HL-60 (cell line): ENCODE measurements at regions not wholly inside any gene's neighbourhood (a gene's known extent, or its start where the extent isn't known, plus 50 kb on each side); places are given as distances from the start of the nearest gene placed in this dataset.

Experiments
- DNase-seq, 2 experiments: peaks; one replicate each; pipeline ENCODE4 v3.0.0-alpha.2; 2010 to 2020; ENCODE audit warnings: low read depth in 1 of 2, low spot score in 1 of 2
- H3K27ac ChIP-seq: fragments of 250-450 bp; sonication (Bioruptor Pico); replicated peaks from 2 replicates; pipeline ENCODE4 v1.5.1; 2020; ENCODE audit warnings: mild to moderate bottlenecking, moderate library complexity
- H3K27me3 ChIP-seq: fragments of 250-450 bp; sonication (Bioruptor Pico); 2 replicates; pipeline ENCODE4 v1.5.1; 2021; ENCODE audit warnings: mild to moderate bottlenecking, moderate library complexity; ENCODE audit not compliant: insufficient read depth, poor library complexity, severe bottlenecking
- H3K4me3 ChIP-seq: replicated peaks from 2 replicates; pipeline ENCODE4 v1.5.1; 2011; ENCODE audit warnings: mild to moderate bottlenecking, control low read depth, low read length; ENCODE audit not compliant: insufficient read depth
- GABPA ChIP-seq: IDR thresholded peaks from 2 replicates; pipeline ENCODE4 v1.6.1; 2012; ENCODE audit warnings: low read depth
- POLR2AphosphoS5 ChIP-seq: IDR thresholded peaks from 2 replicates; pipeline ENCODE4 v1.6.1; 2012; ENCODE audit warnings: low read depth
- REST ChIP-seq: IDR thresholded peaks from 2 replicates; pipeline ENCODE4 v1.6.1; 2012; ENCODE audit warnings: low read depth; ENCODE audit not compliant: insufficient replicate concordance
- SPI1 ChIP-seq: IDR thresholded peaks from 2 replicates; pipeline ENCODE4 v1.6.1; 2012; ENCODE audit warnings: low read depth, mild to moderate bottlenecking, borderline replicate concordance
- TF ChIP-seq, protein P1 (sequence below): IDR thresholded peaks from one replicate; pipeline ENCODE4 v1.5.1; 2011; ENCODE audit warnings: low read length, control low read depth, inconsistent platforms; ENCODE audit not compliant: insufficient read depth

DNA sequence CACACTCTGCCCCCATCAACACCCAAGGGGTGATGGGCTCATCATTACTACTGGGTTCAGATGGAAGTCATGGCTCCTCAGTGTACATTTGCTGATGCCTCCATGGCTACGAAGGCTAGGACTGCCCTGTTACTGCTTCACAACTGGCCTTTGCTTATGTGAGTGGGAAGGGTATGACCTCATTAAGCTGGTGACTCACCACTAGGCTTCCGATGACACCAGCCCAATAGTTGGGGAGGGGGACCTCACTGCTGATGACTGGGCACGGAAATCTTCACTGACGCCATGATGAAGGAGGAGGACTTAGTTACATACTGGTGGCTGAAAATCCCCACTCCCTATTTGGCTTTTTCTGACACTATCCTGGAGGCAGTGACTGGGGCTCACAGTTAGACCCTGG lies 263.2 kb downstream of the CMPK2 start:
- no peak for DNase-seq
- H3K27me3 ChIP-seq: peaks cover 3% of the 10 kb centered on the region
- TF ChIP-seq GABPA: no peak
- TF ChIP-seq SPI1: no peak
- TF ChIP-seq REST: no peak
- TF ChIP-seq, protein P1, sequence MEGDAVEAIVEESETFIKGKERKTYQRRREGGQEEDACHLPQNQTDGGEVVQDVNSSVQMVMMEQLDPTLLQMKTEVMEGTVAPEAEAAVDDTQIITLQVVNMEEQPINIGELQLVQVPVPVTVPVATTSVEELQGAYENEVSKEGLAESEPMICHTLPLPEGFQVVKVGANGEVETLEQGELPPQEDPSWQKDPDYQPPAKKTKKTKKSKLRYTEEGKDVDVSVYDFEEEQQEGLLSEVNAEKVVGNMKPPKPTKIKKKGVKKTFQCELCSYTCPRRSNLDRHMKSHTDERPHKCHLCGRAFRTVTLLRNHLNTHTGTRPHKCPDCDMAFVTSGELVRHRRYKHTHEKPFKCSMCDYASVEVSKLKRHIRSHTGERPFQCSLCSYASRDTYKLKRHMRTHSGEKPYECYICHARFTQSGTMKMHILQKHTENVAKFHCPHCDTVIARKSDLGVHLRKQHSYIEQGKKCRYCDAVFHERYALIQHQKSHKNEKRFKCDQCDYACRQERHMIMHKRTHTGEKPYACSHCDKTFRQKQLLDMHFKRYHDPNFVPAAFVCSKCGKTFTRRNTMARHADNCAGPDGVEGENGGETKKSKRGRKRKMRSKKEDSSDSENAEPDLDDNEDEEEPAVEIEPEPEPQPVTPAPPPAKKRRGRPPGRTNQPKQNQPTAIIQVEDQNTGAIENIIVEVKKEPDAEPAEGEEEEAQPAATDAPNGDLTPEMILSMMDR: no peak
- TF ChIP-seq POLR2AphosphoS5: no peak
- H3K27ac ChIP-seq: no peak overlapping the region
- H3K4me3 ChIP-seq: no peak overlapping the region

DNA sequence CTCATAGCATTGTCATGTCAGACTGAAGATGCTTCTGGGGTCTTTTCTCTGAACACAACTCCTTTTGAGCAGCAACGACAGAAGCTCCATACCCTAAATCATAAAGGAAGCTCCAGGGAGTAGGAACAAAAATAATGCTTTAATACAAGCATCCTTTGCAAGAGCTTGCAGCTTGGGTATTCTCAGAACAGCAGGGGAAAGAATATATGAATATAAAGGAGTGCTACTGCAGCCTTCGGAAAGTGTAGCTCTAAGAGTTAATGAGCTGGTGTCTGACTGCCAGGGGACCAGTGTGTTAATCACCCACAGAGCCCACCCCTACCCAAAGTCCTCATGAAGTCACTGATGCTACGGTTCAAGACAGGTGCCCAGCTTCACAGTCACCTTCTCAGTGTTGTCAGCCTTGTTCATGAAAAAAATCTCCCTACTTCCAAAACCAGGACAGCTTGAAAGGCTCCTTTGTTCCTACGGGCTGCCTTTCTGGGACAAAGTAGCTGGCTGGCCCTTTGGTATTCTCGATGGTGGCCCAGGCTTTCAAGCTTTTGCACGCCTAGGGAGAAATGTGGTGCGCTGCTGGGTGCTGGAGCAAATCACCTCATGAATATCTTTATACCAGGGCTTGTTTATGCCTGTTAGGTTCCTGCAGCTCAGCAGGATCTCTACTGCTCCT lies 259.7 kb downstream of the CMPK2 start:
- DNase-seq: no peak
- TF ChIP-seq GABPA (no peak), SPI1 (no peak), REST (no peak), POLR2AphosphoS5 (no peak)
- TF ChIP-seq, protein P1: no peak
- no peak overlapping the region for H3K4me3 ChIP-seq
- peaks cover 3% of the 10 kb centered on the region for H3K27me3 ChIP-seq
- no peak overlapping the region for H3K27ac ChIP-seq

DNA sequence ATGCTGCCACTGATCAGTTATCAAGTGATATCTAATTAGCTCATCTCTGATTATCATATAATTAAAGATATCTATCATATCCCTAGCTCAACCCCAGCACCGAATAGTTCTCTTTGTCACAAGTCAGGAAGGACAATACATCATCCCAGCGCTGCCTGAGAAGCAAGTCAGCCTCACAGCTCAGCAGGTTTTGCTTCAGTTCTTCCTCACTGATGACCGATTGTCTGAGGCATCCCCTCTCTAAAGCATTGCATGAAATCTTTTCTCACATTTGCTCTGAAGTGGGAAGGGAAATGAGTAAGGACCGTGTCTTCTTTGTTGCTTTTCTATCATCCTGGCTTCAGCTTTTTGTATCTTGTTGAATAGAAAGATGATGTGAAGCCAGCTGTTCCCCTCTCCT lies 247.9 kb downstream of the CMPK2 start:
- Histone ChIP-seq H3K4me3 (no peak overlapping the region), H3K27ac (no peak overlapping the region), H3K27me3 (no peaks in the 10 kb centered on the region)
- DNase-seq: no peak
- TF ChIP-seq, protein P1: no peak
- no peak for TF ChIP-seq REST
- TF ChIP-seq SPI1: no peak
- no peak for TF ChIP-seq POLR2AphosphoS5
